Activated T-cell treated with anti-CD3 and anti-CD28 coated beads, Interleukin-2, amount 50 U/mL, for 48 hours (primary cell): ENCODE measurements at regions not wholly inside any gene's neighbourhood (a gene's known extent, or its start where the extent isn't known, plus 50 kb on each side); places are given as distances from the start of the nearest gene placed in this dataset.
"Not testable (repeated sequence)": the region's sequence is repeated elsewhere in the genome, so short reads cannot be mapped to it uniquely, and the experiment has no call there.

ENCODE experiments used
- DNase-seq, 2 experiments: peaks; one replicate each; pipeline ENCODE4 v3.0.0-alpha.2; 2020

GRCh38 chr18:27564066-27564465 is 379.0 kb upstream of the CHST9 start:
- no peak for DNase-seq

GRCh38 chr18:27558388-27559155 is 373.5 kb upstream of the CHST9 start:
- no peak for DNase-seq

- DNase-seq, result no peak
These were observed 371.6 kb upstream of the CHST9 start for GRCh38 chr18:27556741-27557140.

GRCh38 chr18:27549335-27550039 is 364.4 kb upstream of the CHST9 start:
- no peak for DNase-seq

GRCh38 chr18:27546991-27547390 is 361.9 kb upstream of the CHST9 start:
- DNase-seq, result no peak

- no peak for DNase-seq
These were observed 359.1 kb upstream of the CHST9 start for GRCh38 chr18:27544206-27544605.

- DNase-seq, result no peak
These were observed 356.2 kb upstream of the CHST9 start for GRCh38 chr18:27541293-27541692.

- DNase-seq, result no peak
These were observed 355.0 kb upstream of the CHST9 start for GRCh38 chr18:27540111-27540510.

GRCh38 chr18:27528925-27529521 is 343.9 kb upstream of the CHST9 start:
- DNase-seq, result no peak

GRCh38 chr18:27527856-27528255 is 342.7 kb upstream of the CHST9 start:
- DNase-seq, result no peak

- DNase-seq, result no peak
These were observed 335.3 kb upstream of the CHST9 start for GRCh38 chr18:27520401-27520800.

- not testable (repeated sequence) for DNase-seq
These were observed 325.0 kb upstream of the CHST9 start for GRCh38 chr18:27510036-27510633.

- no peak for DNase-seq
These were observed 316.6 kb upstream of the CHST9 start for GRCh38 chr18:27501671-27502070.

- DNase-seq, result no peak
These were observed 315.4 kb upstream of the CHST9 start for GRCh38 chr18:27500531-27500930.

GRCh38 chr18:27497246-27497645 is 312.1 kb upstream of the CHST9 start:
- no peak for DNase-seq

- DNase-seq, result no peak
These were observed 308.1 kb upstream of the CHST9 start for GRCh38 chr18:27493182-27493581.

- DNase-seq, result no peak
These were observed 306.7 kb upstream of the CHST9 start for GRCh38 chr18:27491772-27492171.

GRCh38 chr18:27483276-27483675 is 298.2 kb upstream of the CHST9 start:
- DNase-seq, result no peak

GRCh38 chr18:27478459-27478858 is 293.4 kb upstream of the CHST9 start:
- no peak for DNase-seq

- no peak for DNase-seq
These were observed 288.2 kb upstream of the CHST9 start for GRCh38 chr18:27473318-27473717.

- no peak for DNase-seq
These were observed 282.0 kb upstream of the CHST9 start for GRCh38 chr18:27467073-27467472.

- DNase-seq, result no peak
These were observed 276.8 kb upstream of the CHST9 start for GRCh38 chr18:27461957-27462356.

GRCh38 chr18:27449104-27449503 is 264.0 kb upstream of the CHST9 start:
- no peak for DNase-seq

GRCh38 chr18:27447930-27448329 is 262.8 kb upstream of the CHST9 start:
- DNase-seq, result no peak
